ENCODE measurements at regions not wholly inside any gene's neighbourhood (a gene's known extent, or its start where the extent isn't known, plus 50 kb on each side); places are given as distances from the start of the nearest gene placed in this dataset.

GRCh38 chr12:59304077-59304721 is 291.6 kb upstream of the SLC16A7 start:
- no peak overlapping the region for H2AFZ ChIP-seq (ENCODE audit: control insufficient read depth, low read depth, low read length)
- ChIA-PET RAD21 (ENCODE audit: unreplicated experiment) (interaction anchor here (0.6 kb wide), 1 partner anchor 1274 kb away, joined by 3 read pairs; no protein-coding TSS in a partner anchor), CTCF (no interaction called here), SMC1A (ENCODE audit: uncharacterized antibody, unreplicated experiment) (interaction anchor here (0.7 kb wide), 1 partner anchor 16 kb away, joined by 5 read pairs; no protein-coding TSS in a partner anchor), POLR2A (no interaction called here)
- H3K9me3 ChIP-seq (replicated peaks; ENCODE audit: control insufficient read depth, insufficient read depth, low read length) = no peaks in the 10 kb centered on the region
- FAIRE-seq (no peak), DNase-seq (ENCODE audit: low read depth, low spot score) (no peak), ATAC-seq (no peak)
- intact Hi-C loops (cut with micrococcal nuclease; ENCODE audit: unreplicated experiment) (no loop called here), in situ Hi-C loops (cut with MboI) (no loop called here)
- H3K79me2 ChIP-seq (ENCODE audit: control insufficient read depth, insufficient read depth, low read length) = no peaks in the 10 kb centered on the region
- H3K27ac ChIP-seq (ENCODE audit: control insufficient read depth, insufficient read depth) = no peak overlapping the region
- no peaks in the 10 kb centered on the region for H3K4me1 ChIP-seq (ENCODE audit: control insufficient read depth, insufficient read depth, low read length)
- no peaks in the 10 kb centered on the region for H4K20me1 ChIP-seq (ENCODE audit: control insufficient read depth, insufficient read depth)
- BruUV-seq (replicated peaks) = no TSS peak
- 8% methylated on average over 5 of the region's 5 CpGs for WGBS (ENCODE audit: insufficient coverage, insufficient replicate concordance, low lambda C conversion rate, missing lambda C conversion rate)
- no peak overlapping the region for H3K4me3 ChIP-seq
- H3K4me2 ChIP-seq (ENCODE audit: control insufficient read depth, insufficient read depth) = no peak overlapping the region
- no peaks in the 10 kb centered on the region for H3K27me3 ChIP-seq (replicated peaks in 1 of 2; ENCODE audit: control insufficient read depth in 2 of 2, insufficient read depth in 2 of 2, low read length in 1 of 2)
- H3K36me3 ChIP-seq (ENCODE audit: control insufficient read depth in 2 of 2, insufficient read depth in 2 of 2, low read length in 1 of 2) = no peaks in the 10 kb centered on the region
- no peak overlapping the region for H3K9ac ChIP-seq (ENCODE audit: control insufficient read depth, insufficient read depth, low read length)
- TF ChIP-seq CHD1 (IDR thresholded peaks at IDR 0.05; ENCODE audit: low read depth, low read length) = no peak
- no peak for TF ChIP-seq ETV6 (conservative IDR thresholded peaks at IDR 0.05 in 1 of 2, IDR thresholded peaks at IDR 0.05 in 1 of 2; ENCODE audit: borderline replicate concordance in 1 of 2, low read depth in 1 of 2)

GRCh38 chr12:59298296-59298695 is 297.5 kb upstream of the SLC16A7 start:
- ATAC-seq (no peak), FAIRE-seq (no peak), DNase-seq (ENCODE audit: low read depth, low spot score) (no peak)
- SMC1A ChIA-PET (ENCODE audit: uncharacterized antibody, unreplicated experiment) = no interaction called here
- Histone ChIP-seq H3K27ac (ENCODE audit: control insufficient read depth, insufficient read depth) (no peak overlapping the region), H3K27me3 (replicated peaks in 1 of 2; ENCODE audit: control insufficient read depth in 2 of 2, insufficient read depth in 2 of 2, low read length in 1 of 2) (no peaks in the 10 kb centered on the region), H3K79me2 (ENCODE audit: control insufficient read depth, insufficient read depth, low read length) (no peaks in the 10 kb centered on the region), H4K20me1 (ENCODE audit: control insufficient read depth, insufficient read depth) (no peaks in the 10 kb centered on the region), H3K4me1 (ENCODE audit: control insufficient read depth, insufficient read depth, low read length) (no peaks in the 10 kb centered on the region), H3K36me3 (ENCODE audit: control insufficient read depth in 2 of 2, insufficient read depth in 2 of 2, low read length in 1 of 2) (no peaks in the 10 kb centered on the region), H3K9me3 (replicated peaks; ENCODE audit: control insufficient read depth, insufficient read depth, low read length) (no peaks in the 10 kb centered on the region), H2AFZ (ENCODE audit: control insufficient read depth, low read depth, low read length) (no peak overlapping the region), H3K9ac (ENCODE audit: control insufficient read depth, insufficient read depth, low read length) (no peak overlapping the region), H3K4me2 (ENCODE audit: control insufficient read depth, insufficient read depth) (no peak overlapping the region), H3K4me3 (no peak overlapping the region)
- RAD21 ChIA-PET (ENCODE audit: unreplicated experiment) = no interaction called here
- POLR2A ChIA-PET = no interaction called here
- in situ Hi-C loops (cut with MboI) (no loop called here), intact Hi-C loops (cut with micrococcal nuclease; ENCODE audit: unreplicated experiment) (no loop called here)
- CTCF ChIA-PET = no interaction called here
- BruUV-seq (replicated peaks) = no TSS peak
- no peak for TF ChIP-seq ZNF687 (IDR thresholded peaks at IDR 0.05)
- no peak for TF ChIP-seq CBX3 (IDR thresholded peaks at IDR 0.05; ENCODE audit: borderline replicate concordance, low read depth)
- TF ChIP-seq TBL1XR1 (IDR thresholded peaks at IDR 0.05; ENCODE audit: low read depth, low read length) = no peak
- TF ChIP-seq HDGF (IDR thresholded peaks at IDR 0.05) = no peak
- TF ChIP-seq ATF7 (IDR thresholded peaks at IDR 0.05; ENCODE audit: low read depth) = no peak
- TF ChIP-seq CHD1 (IDR thresholded peaks at IDR 0.05; ENCODE audit: low read depth, low read length) = no peak
- no peak for TF ChIP-seq BACH1 (IDR thresholded peaks at IDR 0.05; ENCODE audit: borderline replicate concordance)
- TF ChIP-seq WRNIP1 (IDR thresholded peaks at IDR 0.05; ENCODE audit: borderline replicate concordance, low read depth, low read length) = no peak
- 1% methylated on average over 4 of the region's 4 CpGs for WGBS (ENCODE audit: insufficient coverage, insufficient replicate concordance, low lambda C conversion rate, missing lambda C conversion rate)

Measured in GM12878 (cell line).